HUES6 (cell line): ENCODE measurements at regions not wholly inside any gene's neighbourhood (a gene's known extent, or its start where the extent isn't known, plus 50 kb on each side); places are given as distances from the start of the nearest gene placed in this dataset.
"Not testable (repeated sequence)": the region's sequence is repeated elsewhere in the genome, so short reads cannot be mapped to it uniquely, and the experiment has no call there.

Experiments used
- H3K27ac ChIP-seq: 2 replicates; pipeline ENCODE4 v1.7.0; 2013; ENCODE audit warnings: low read depth, mild to moderate bottlenecking, low read length, inconsistent platforms
- H3K27me3 ChIP-seq: 2 replicates; pipeline ENCODE4 v1.6.1; 2013; ENCODE audit warnings: low read length; ENCODE audit not compliant: control insufficient read depth, insufficient read depth
- H3K36me3 ChIP-seq: 2 replicates; pipeline ENCODE4 v1.6.1; 2013; ENCODE audit warnings: low read length; ENCODE audit not compliant: control insufficient read depth, insufficient read depth
- H3K4me1 ChIP-seq: 2 replicates; pipeline ENCODE4 v1.6.1; 2013; ENCODE audit warnings: low read length; ENCODE audit not compliant: control insufficient read depth, insufficient read depth
- H3K4me3 ChIP-seq: 2 replicates; pipeline ENCODE4 v1.5.1; 2013; ENCODE audit warnings: low read depth, low read length
- H3K9ac ChIP-seq: one replicate; pipeline ENCODE4 v1.6.1; 2013; ENCODE audit warnings: mild to moderate bottlenecking, low read length
- H3K9me3 ChIP-seq: 2 replicates; pipeline ENCODE4 v1.6.1; 2013; ENCODE audit warnings: low read depth, low read length; ENCODE audit not compliant: control insufficient read depth, insufficient read depth

GRCh38 chr13:109326601-109327000 lies 459.8 kb downstream of the IRS2 start:
- Histone ChIP-seq H3K27me3 (no peaks in the 10 kb centered on the region), H3K9ac (no peak overlapping the region), H3K36me3 (no peaks in the 10 kb centered on the region), H3K9me3 (no peaks in the 10 kb centered on the region), H3K4me3 (no peak overlapping the region), H3K4me1 (no peaks in the 10 kb centered on the region), H3K27ac (no peak overlapping the region)

GRCh38 chr13:109323338-109323737 lies 463.0 kb downstream of the IRS2 start:
- H3K9ac ChIP-seq, result no peak overlapping the region
- no peaks in the 10 kb centered on the region for H3K27me3 ChIP-seq
- H3K4me1 ChIP-seq, result no peaks in the 10 kb centered on the region
- H3K27ac ChIP-seq, result no peak overlapping the region
- H3K36me3 ChIP-seq, result no peaks in the 10 kb centered on the region
- no peaks in the 10 kb centered on the region for H3K9me3 ChIP-seq
- H3K4me3 ChIP-seq, result no peak overlapping the region

GRCh38 chr13:109318945-109319590 lies 467.3 kb downstream of the IRS2 start:
- Histone ChIP-seq H3K9me3 (no peaks in the 10 kb centered on the region), H3K27ac (no peak overlapping the region), H3K4me1 (no peaks in the 10 kb centered on the region), H3K36me3 (no peaks in the 10 kb centered on the region), H3K27me3 (no peaks in the 10 kb centered on the region), H3K4me3 (no peak overlapping the region), H3K9ac (no peak overlapping the region)

- no peaks in the 10 kb centered on the region for H3K36me3 ChIP-seq
- H3K9me3 ChIP-seq, result peaks cover 3% of the 10 kb centered on the region; the same call in 1 of the 2 replicates
- H3K27ac ChIP-seq, result no peak overlapping the region
- H3K9ac ChIP-seq, result no peak overlapping the region
- no peaks in the 10 kb centered on the region for H3K4me1 ChIP-seq
- no peaks in the 10 kb centered on the region for H3K27me3 ChIP-seq
- H3K4me3 ChIP-seq, result no peak overlapping the region
Measured at GRCh38 chr13:109315481-109315880, 470.9 kb downstream of the IRS2 start.

- Histone ChIP-seq H3K9me3 (peaks cover 11% of the 10 kb centered on the region; the same call in 1 of the 2 replicates), H3K4me1 (no peaks in the 10 kb centered on the region), H3K27me3 (no peaks in the 10 kb centered on the region), H3K4me3 (no peak overlapping the region), H3K27ac (no peak overlapping the region), H3K9ac (no peak overlapping the region), H3K36me3 (no peaks in the 10 kb centered on the region)
Measured at GRCh38 chr13:109314101-109314500, 472.3 kb downstream of the IRS2 start.

GRCh38 chr13:109312399-109312798 lies 474.0 kb downstream of the IRS2 start:
- Histone ChIP-seq H3K4me3 (no peak overlapping the region), H3K27ac (no peak overlapping the region), H3K4me1 (no peaks in the 10 kb centered on the region), H3K36me3 (no peaks in the 10 kb centered on the region), H3K9ac (no peak overlapping the region), H3K27me3 (no peaks in the 10 kb centered on the region), H3K9me3 (peaks cover 11% of the 10 kb centered on the region; the same call in 1 of the 2 replicates)

- H3K9ac ChIP-seq, result not testable (repeated sequence)
Measured at GRCh38 chr13:109311431-109311976, 474.9 kb downstream of the IRS2 start.

GRCh38 chr13:109309625-109310363 lies 476.6 kb downstream of the IRS2 start:
- peaks cover 11% of the 10 kb centered on the region; the same call in 1 of the 2 replicates for H3K9me3 ChIP-seq
- no peak overlapping the region for H3K4me3 ChIP-seq
- no peaks in the 10 kb centered on the region for H3K27me3 ChIP-seq
- H3K4me1 ChIP-seq, result no peaks in the 10 kb centered on the region
- no peak overlapping the region for H3K9ac ChIP-seq
- H3K27ac ChIP-seq, result no peak overlapping the region
- no peaks in the 10 kb centered on the region for H3K36me3 ChIP-seq

More at GRCh38 chr13:109311431-109311976, 474.9 kb downstream of the IRS2 start:
- H3K4me1 ChIP-seq, H3K36me3 ChIP-seq, H3K27ac ChIP-seq, H3K4me3 ChIP-seq, H3K27me3 ChIP-seq: not testable (repeated sequence)
- peaks cover 11% of the 10 kb centered on the region; the same call in 1 of the 2 replicates for H3K9me3 ChIP-seq

- peaks cover 9% of the 10 kb centered on the region; the same call in 1 of the 2 replicates for H3K9me3 ChIP-seq
- no peak overlapping the region for H3K4me3 ChIP-seq
- no peak overlapping the region for H3K9ac ChIP-seq
- H3K36me3 ChIP-seq, result no peaks in the 10 kb centered on the region
- no peak overlapping the region for H3K27ac ChIP-seq
- no peaks in the 10 kb centered on the region for H3K27me3 ChIP-seq
- H3K4me1 ChIP-seq, result no peaks in the 10 kb centered on the region
Measured at GRCh38 chr13:109307027-109307426, 479.4 kb downstream of the IRS2 start.

GRCh38 chr13:109301726-109302125 lies 484.7 kb downstream of the IRS2 start:
- Histone ChIP-seq H3K27me3 (no peaks in the 10 kb centered on the region), H3K4me1 (no peaks in the 10 kb centered on the region), H3K9me3 (no peaks in the 10 kb centered on the region), H3K36me3 (no peaks in the 10 kb centered on the region), H3K9ac (no peak overlapping the region), H3K4me3 (no peak overlapping the region), H3K27ac (no peak overlapping the region)

GRCh38 chr13:109301276-109301675 lies 485.1 kb downstream of the IRS2 start:
- Histone ChIP-seq H3K36me3 (no peaks in the 10 kb centered on the region), H3K27ac (no peak overlapping the region), H3K9me3 (no peaks in the 10 kb centered on the region), H3K9ac (no peak overlapping the region), H3K4me1 (no peaks in the 10 kb centered on the region), H3K27me3 (no peaks in the 10 kb centered on the region), H3K4me3 (no peak overlapping the region)
